Nephron progenitor cell (in vitro differentiated cells): ENCODE measurements at regions not wholly inside any gene's neighbourhood (a gene's known extent, or its start where the extent isn't known, plus 50 kb on each side); places are given as distances from the start of the nearest gene placed in this dataset.

Experiments
- DNase-seq: peaks from one replicate; pipeline ENCODE4 v3.0.0; 2021
- H3K27ac Mint-ChIP-seq: 2 replicates; pipeline ENCODE4 v1.8.0; 2021; ENCODE audit warnings: mild to moderate bottlenecking, moderate library complexity, mixed read lengths
- H3K27me3 Mint-ChIP-seq: 2 replicates; pipeline ENCODE4 v1.8.0; 2021; ENCODE audit warnings: mild to moderate bottlenecking, low read depth, mixed read lengths; ENCODE audit not compliant: poor library complexity
- H3K36me3 Mint-ChIP-seq: 2 replicates; pipeline ENCODE4 v1.8.0; 2021; ENCODE audit warnings: low read depth, mixed read lengths
- H3K4me1 Mint-ChIP-seq: 2 replicates; pipeline ENCODE4 v1.8.0; 2021; ENCODE audit warnings: mixed read lengths
- H3K4me3 Mint-ChIP-seq: 2 replicates; pipeline ENCODE4 v1.8.0; 2021; ENCODE audit warnings: mild to moderate bottlenecking, moderate library complexity, mixed read lengths
- H3K9me3 Mint-ChIP-seq: 2 replicates; pipeline ENCODE4 v1.8.0; 2021; ENCODE audit warnings: mild to moderate bottlenecking, moderate library complexity, mixed read lengths
- CTCF ChIP-seq: fragments of 200-600 bp; sonication (generic); IDR thresholded peaks from 2 replicates; pipeline ENCODE4 v1.5.0; 2021; ENCODE audit warnings: antibody characterized with exemption

- no peak for TF ChIP-seq CTCF
- no peak overlapping the region for H3K27ac Mint-ChIP-seq
- H3K36me3 Mint-ChIP-seq, result no peaks in the 10 kb centered on the region
- no peak for DNase-seq
- H3K27me3 Mint-ChIP-seq, result no peaks in the 10 kb centered on the region
- no peak overlapping the region for H3K4me3 Mint-ChIP-seq
- H3K9me3 Mint-ChIP-seq, result no peaks in the 10 kb centered on the region
- H3K4me1 Mint-ChIP-seq, result no peaks in the 10 kb centered on the region
Observed at GRCh38 chr4:179195887-179196286, 1753.7 kb upstream of the AGA start.

- no peak overlapping the region for H3K27ac Mint-ChIP-seq
- peak; percentile 6 for DNase-seq
- no peak overlapping the region for H3K4me3 Mint-ChIP-seq
- H3K36me3 Mint-ChIP-seq, result no peaks in the 10 kb centered on the region
- H3K4me1 Mint-ChIP-seq, result no peaks in the 10 kb centered on the region
- no peak for TF ChIP-seq CTCF
- no peaks in the 10 kb centered on the region for H3K27me3 Mint-ChIP-seq
- no peaks in the 10 kb centered on the region for H3K9me3 Mint-ChIP-seq
Observed at GRCh38 chr4:179196511-179196910, 1754.3 kb upstream of the AGA start.

GRCh38 chr4:179200681-179201080 is 1758.4 kb upstream of the AGA start:
- no peak overlapping the region for H3K4me3 Mint-ChIP-seq
- no peaks in the 10 kb centered on the region for H3K27me3 Mint-ChIP-seq
- H3K9me3 Mint-ChIP-seq, result no peaks in the 10 kb centered on the region
- no peak for DNase-seq
- no peak for TF ChIP-seq CTCF
- no peaks in the 10 kb centered on the region for H3K4me1 Mint-ChIP-seq
- H3K36me3 Mint-ChIP-seq, result no peaks in the 10 kb centered on the region
- no peak overlapping the region for H3K27ac Mint-ChIP-seq

- no peaks in the 10 kb centered on the region for H3K36me3 Mint-ChIP-seq
Observed at GRCh38 chr4:179225594-179225993, 1783.4 kb upstream of the AGA start.

GRCh38 chr4:179248821-179249220 is 1806.6 kb upstream of the AGA start:
- TF ChIP-seq CTCF, result no peak
- no peak for DNase-seq
- Mint-ChIP-seq H3K4me1 (no peaks in the 10 kb centered on the region), H3K4me3 (no peak overlapping the region), H3K9me3 (no peaks in the 10 kb centered on the region), H3K27ac (no peak overlapping the region), H3K27me3 (no peaks in the 10 kb centered on the region), H3K36me3 (no peaks in the 10 kb centered on the region)

More at GRCh38 chr4:179225594-179225993, 1783.4 kb upstream of the AGA start:
- H3K4me3 Mint-ChIP-seq, result no peak overlapping the region
- peaks cover 3% of the 10 kb centered on the region for H3K27me3 Mint-ChIP-seq
- no peak overlapping the region for H3K27ac Mint-ChIP-seq
- DNase-seq, result no peak
- peaks cover 5% of the 10 kb centered on the region for H3K4me1 Mint-ChIP-seq
- no peaks in the 10 kb centered on the region for H3K9me3 Mint-ChIP-seq
- TF ChIP-seq CTCF, result no peak

GRCh38 chr4:179268791-179269190 is 1826.6 kb upstream of the AGA start:
- no peaks in the 10 kb centered on the region for H3K36me3 Mint-ChIP-seq
- no peaks in the 10 kb centered on the region for H3K4me1 Mint-ChIP-seq
- no peaks in the 10 kb centered on the region for H3K27me3 Mint-ChIP-seq
- no peak for TF ChIP-seq CTCF
- H3K4me3 Mint-ChIP-seq, result no peak overlapping the region
- peaks cover 7% of the 10 kb centered on the region for H3K9me3 Mint-ChIP-seq
- DNase-seq, result no peak
- H3K27ac Mint-ChIP-seq, result no peak overlapping the region
